ENCODE measurements at regions not wholly inside any gene's neighbourhood (a gene's known extent, or its start where the extent isn't known, plus 50 kb on each side); places are given as distances from the start of the nearest gene placed in this dataset.

GRCh38 chr6:170022827-170023619 is 267.9 kb downstream of the DLL1 start:
- no peak for DNase-seq (ENCODE audit: low read depth in 2 of 3, low spot score in 2 of 3)

DNA sequence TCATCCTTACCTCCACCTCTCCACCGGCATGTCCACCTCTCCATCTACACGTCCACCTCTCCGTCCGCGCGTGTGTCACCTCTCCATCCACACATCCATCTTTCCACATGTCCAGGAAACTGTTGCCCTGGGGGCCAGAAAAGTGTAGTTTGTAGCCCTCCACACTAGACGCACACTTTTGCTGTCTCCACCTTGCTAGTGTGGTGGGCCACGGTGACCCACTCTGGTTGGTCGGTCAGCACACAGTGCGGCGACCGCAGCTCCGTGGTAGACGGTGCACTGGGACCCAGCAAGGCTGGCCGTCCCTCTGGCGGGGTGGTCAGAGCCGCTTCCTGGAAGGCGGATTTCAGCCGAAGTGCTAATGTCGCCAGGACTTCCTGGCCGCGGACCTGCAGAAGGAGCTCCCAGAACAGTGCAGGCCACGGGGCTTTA is 268.6 kb downstream of the DLL1 start:
- no peak for DNase-seq (ENCODE audit: low read depth in 2 of 3, low spot score in 2 of 3)

DNA sequence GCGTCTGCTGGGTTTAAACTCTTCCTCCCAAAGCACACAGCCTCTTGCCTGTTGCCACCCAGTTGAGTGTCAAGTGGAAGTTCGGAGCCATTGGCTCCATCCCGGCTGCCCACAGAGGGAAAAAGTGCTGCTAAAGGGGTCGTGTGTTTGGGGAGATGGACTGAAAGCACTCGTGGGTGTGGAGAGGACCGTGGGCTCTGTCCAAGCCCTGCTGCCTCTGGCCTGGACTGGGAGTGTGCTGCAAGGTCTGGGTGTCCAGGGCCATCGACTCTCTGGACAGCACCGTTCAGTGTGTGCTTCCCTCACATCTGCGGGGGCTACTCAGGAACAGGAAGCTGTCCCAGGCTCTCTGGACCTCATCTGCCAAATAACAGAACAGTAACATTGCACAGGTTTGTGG is 269.3 kb downstream of the DLL1 start:
- no peak for DNase-seq (ENCODE audit: low read depth in 2 of 3, low spot score in 2 of 3)

DNA sequence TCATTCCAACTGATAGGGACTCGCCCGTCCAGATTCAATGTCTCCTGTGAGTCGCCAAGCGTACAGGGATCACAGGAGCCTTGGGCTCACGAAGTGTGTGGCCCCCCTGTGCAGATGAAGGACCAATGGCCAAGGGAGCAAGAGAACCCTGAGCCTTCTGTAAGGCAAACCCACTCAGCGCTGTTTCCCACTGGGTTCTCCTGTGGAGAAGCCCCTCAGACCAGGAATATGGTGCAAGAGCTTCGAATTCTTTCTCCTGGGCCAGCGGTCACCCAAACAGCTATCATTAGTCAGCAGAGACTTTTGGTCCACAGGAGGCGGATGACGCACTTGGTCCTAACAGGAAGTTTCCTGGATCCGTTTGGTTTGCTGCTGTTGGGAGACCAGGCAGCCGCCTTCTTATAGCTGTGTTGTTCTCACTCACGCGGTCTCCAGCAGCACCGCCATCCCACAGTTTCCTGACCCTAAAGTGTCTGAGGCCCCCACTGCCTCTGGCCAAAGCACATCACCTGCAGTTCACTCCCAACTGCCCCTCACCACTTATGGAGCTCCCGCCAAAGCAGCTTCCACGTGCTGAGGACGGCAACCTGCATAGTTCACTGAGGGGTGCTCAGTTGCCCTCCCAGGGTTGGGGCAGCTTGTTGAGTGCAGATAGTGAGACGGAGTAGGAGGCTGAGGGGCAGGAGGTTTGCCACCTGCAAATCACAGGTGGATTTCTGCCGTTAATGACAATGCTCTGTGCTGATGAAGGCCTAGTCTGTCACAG is 268.6 kb downstream of the ERMARD start:
- DNase-seq (ENCODE audit: low read depth in 2 of 3, low spot score in 2 of 3) = no peak

DNA sequence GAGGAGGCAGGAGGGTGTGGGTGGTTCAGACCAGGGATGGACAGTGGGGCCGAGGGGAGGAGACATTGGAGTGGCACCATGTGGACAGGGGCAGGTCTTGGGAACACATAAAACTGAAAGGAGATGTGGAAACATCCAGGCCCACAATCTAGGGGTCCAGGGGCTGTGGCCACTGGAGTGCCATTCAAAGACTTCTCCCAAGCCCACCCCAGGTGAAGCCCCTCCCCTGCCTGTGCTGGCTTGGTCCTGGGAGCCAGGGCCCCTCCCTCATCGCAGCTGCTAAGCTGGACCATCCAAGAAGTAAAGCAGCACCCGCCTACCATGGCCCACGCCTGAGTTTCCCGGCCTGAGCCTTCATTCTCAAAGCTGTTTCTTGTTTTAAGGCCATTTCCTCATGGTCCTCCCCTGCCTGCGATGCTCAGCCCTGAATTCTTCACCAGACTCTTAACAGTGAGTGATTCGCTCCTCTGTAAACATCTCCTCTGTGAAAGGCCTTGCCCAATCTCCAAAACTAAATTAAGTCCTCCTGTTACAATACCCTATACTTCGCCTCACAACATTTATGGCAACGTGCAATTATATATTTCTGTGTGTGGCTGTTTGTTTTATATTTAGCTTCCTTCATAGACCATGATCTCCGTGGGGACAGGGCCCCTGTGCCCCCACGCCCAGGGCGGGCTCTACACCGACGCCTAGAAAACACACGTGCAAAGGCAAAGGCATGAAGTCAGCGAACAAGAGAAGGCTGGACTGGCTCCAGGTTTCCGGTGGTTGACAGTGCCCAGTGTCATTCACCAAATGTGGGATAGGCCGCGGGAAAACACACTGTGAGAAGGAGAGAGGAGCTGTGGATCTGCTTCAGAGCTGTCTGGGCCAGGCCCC is 267.8 kb downstream of the ERMARD start:
- no peak for DNase-seq (ENCODE audit: low read depth in 2 of 3, low spot score in 2 of 3)

DNA sequence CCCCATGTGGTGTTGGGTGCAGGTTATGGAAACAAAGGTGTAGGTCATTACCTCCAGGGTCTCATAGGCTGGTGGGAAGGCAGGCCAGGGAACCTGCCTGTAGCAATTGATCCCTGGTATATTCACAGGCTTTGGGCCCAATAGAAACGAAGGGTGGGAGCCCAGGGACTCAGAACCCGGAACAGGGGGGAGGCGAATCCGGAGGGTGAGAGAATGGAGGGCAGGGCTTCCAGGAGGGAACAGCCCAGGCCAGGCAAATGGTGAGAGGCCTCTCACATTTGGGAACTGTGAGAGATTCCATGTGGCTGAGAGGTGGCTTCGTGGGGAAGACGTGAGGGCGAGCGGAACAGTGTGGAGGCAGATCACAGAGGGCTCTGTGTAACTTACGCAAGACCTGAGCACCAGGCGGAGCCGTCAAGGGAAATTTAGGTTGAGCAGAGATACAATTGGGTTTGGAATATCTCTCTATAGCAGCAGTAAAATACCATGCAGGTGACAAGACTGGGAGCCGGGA is 267.1 kb downstream of the ERMARD start:
- no peak for DNase-seq (ENCODE audit: low read depth in 2 of 3, low spot score in 2 of 3)

- no peak for DNase-seq (ENCODE audit: low read depth in 2 of 3, low spot score in 2 of 3)
Measured at GRCh38 chr6:170017603-170018320, 266.3 kb downstream of the ERMARD start.

- no peak for DNase-seq (ENCODE audit: low read depth in 2 of 3, low spot score in 2 of 3)
Measured at GRCh38 chr6:170013815-170014214, 262.4 kb downstream of the ERMARD start.

- DNase-seq (ENCODE audit: low read depth in 2 of 3, low spot score in 2 of 3) = no peak
Measured at GRCh38 chr6:170012037-170012330, 260.6 kb downstream of the ERMARD start.

DNA sequence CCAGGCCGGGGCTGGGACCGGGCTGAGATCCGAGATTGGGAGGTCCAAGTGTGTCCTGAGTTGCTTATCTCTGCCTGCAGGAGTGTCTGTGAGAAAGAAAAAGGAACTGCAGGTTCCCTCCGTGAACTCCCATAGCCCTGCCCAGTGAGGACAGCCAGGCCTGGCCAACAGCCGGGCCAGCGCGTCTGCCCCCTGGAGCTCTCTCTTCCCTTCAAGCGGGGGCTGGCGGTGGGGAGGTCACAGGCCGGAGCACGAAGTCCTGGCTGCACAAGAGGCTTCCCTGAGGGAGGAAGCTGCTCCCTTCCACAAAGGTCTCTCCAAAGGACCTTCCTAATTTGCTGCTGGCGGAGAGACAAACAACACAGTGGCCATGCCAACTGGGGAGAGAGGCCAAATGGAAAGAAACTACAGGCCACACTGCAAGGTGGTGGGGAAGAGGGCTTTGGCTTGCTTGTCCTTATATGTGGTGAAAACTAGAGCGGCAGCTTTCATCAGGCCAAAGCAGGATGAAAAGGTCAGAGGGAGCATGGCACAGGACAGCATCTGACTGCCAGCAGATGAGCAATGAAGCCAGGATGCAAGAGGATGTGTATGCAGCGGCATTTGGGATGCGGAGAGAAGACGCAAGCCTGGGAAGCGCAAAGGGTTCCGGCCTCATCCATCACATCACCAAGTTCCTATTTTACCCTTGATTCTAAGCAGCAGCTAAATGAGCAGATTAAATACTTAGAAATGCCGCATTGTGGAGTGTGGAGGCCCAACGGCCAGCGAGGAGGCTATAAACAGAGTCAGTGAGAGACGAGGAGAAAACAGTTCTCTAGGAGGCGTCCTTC is 260.0 kb downstream of the ERMARD start:
- DNase-seq (ENCODE audit: low read depth in 2 of 3, low spot score in 2 of 3) = no peak

GRCh38 chr6:170010665-170011203 is 259.3 kb downstream of the ERMARD start:
- DNase-seq (ENCODE audit: low read depth in 2 of 3, low spot score in 2 of 3) = no peak

GRCh38 chr6:170008294-170008785 is 256.9 kb downstream of the ERMARD start:
- no peak for DNase-seq (ENCODE audit: low read depth in 2 of 3, low spot score in 2 of 3)

GRCh38 chr6:170007468-170008293 is 256.3 kb downstream of the ERMARD start:
- DNase-seq (ENCODE audit: low read depth in 2 of 3, low spot score in 2 of 3) = no peak

DNA sequence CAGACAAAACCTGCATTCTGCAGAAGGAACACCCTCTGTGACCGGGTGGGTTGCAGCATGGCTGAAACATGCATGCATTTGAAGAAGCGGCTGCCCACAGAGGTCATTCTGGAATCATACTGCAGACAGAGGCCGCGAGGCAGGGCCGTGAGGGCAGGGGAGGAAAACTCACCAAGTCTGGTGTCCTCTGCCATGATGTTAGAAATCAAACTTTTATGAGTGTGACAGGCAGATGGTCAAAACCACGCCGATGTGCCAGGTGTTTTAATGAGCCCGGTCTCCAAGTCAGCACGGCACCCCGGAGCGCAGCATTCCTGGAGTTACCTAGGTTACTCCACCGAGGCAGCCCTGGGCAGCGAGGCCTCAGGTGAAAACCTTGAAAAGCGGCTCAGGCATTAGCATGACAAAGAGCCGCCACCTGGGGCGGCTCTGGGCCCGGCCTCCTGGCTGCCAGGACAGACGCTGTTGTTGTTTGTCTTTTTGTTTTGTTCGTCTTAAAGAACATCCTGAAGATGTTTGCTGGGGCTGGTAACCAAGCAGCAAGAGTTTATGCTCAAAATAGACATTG is 255.6 kb downstream of the ERMARD start:
- no peak for DNase-seq (ENCODE audit: low read depth in 2 of 3, low spot score in 2 of 3)

- DNase-seq (ENCODE audit: low read depth in 2 of 3, low spot score in 2 of 3) = no peak
Measured at GRCh38 chr6:170006071-170006899, 254.9 kb downstream of the ERMARD start.

DNA sequence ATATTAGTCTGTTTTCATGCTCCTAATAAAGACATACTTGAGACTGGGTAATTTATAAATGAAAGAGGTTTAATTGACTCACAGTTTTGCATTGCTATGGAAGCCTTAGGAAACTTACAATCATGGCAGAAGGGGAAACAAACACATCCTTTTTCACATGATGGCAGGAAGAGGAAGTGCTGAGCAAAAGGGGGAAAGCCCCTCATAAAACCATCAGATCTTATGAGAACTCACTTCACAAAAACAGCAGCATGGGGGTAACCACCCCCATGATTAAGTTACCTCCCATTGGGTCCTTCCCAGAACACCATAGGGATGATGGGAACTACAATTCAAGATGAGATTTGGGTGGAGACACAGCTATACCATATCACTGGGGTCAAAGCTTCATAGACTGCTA is 254.2 kb downstream of the ERMARD start:
- no peak for DNase-seq (ENCODE audit: low read depth in 2 of 3, low spot score in 2 of 3)

GRCh38 chr6:170004585-170005210 is 253.3 kb downstream of the ERMARD start:
- DNase-seq (ENCODE audit: low read depth in 2 of 3, low spot score in 2 of 3) = no peak
